IMR-90 (cell line): ENCODE measurements at regions not wholly inside any gene's neighbourhood (a gene's known extent, or its start where the extent isn't known, plus 50 kb on each side); places are given as distances from the start of the nearest gene placed in this dataset.

Experiments
- ATAC-seq: fragments of 200-7000 bp; cut with Tn5 transposase; 2 replicates; pipeline ENCODE4 v1.9.1; 2020; ENCODE audit warnings: low read depth, mild to moderate bottlenecking, moderate library complexity
- BruUV-seq: library from RNA; stranded (reverse); fragments of 400-500 nt; replicated peaks from 2 replicates; lab custom pipeline; 2021; lab: Mats Ljungman, UMichigan
- CTCF ChIA-PET: fragments of 300-600 bp; formaldehyde crosslinking; extraction: SDS; loops from one replicate; lab custom pipeline; 2021; ENCODE audit warnings: antibody characterized with exemption; lab: Yijun Ruan, JAX
- POLR2A ChIA-PET: fragments of 300-600 bp; sonication (Branson Sonifier 250); formaldehyde crosslinking; loops from one replicate; lab custom pipeline; 2022; ENCODE audit warnings: antibody characterized with exemption; ENCODE audit not compliant: unreplicated experiment; lab: Charles Lee
- DNase-seq: peaks from one replicate; pipeline ENCODE4 v3.0.0; 2013
- H2AFZ ChIP-seq: replicated peaks from 2 replicates; pipeline ENCODE3; 2013; ENCODE audit warnings: low read length, mild to moderate bottlenecking; ENCODE audit not compliant: poor library complexity
- H2AK5ac ChIP-seq: 2 replicates; pipeline ENCODE4 v1.6.1; 2013; ENCODE audit warnings: low read depth, low read length, inconsistent platforms
- H2AK9ac ChIP-seq: replicated peaks from 2 replicates; pipeline ENCODE3; 2013; ENCODE audit warnings: mild to moderate bottlenecking, low read depth, low read length, moderate library complexity; ENCODE audit not compliant: poor library complexity
- H2BK120ac ChIP-seq: 2 replicates; pipeline ENCODE4 v1.6.1; 2013; ENCODE audit warnings: low read depth, low read length, inconsistent platforms
- H2BK15ac ChIP-seq: 3 replicates; pipeline ENCODE4 v1.6.1; 2013; ENCODE audit warnings: low read depth, low read length, inconsistent platforms
- H2BK20ac ChIP-seq: 2 replicates; pipeline ENCODE4 v1.6.1; 2013; ENCODE audit warnings: low read depth, mild to moderate bottlenecking, inconsistent platforms, low read length, moderate library complexity
- H2BK5ac ChIP-seq: 2 replicates; pipeline ENCODE4 v1.6.1; 2013; ENCODE audit warnings: mild to moderate bottlenecking, low read depth, low read length, inconsistent platforms; ENCODE audit not compliant: poor library complexity, severe bottlenecking
- H3K14ac ChIP-seq: replicated peaks from 2 replicates; pipeline ENCODE4 v1.6.1; 2013; ENCODE audit warnings: low read depth, low read length, inconsistent platforms
- H3K18ac ChIP-seq: 2 replicates; pipeline ENCODE4 v1.6.1; 2013; ENCODE audit warnings: low read depth, low read length, control low read depth
- H3K23ac ChIP-seq: 2 replicates; pipeline ENCODE4 v1.6.1; 2013; ENCODE audit warnings: low read depth, low read length, inconsistent platforms
- H3K27ac ChIP-seq: 2 replicates; pipeline ENCODE4 v1.5.1; 2013; ENCODE audit warnings: mild to moderate bottlenecking, control low read depth, low read length; ENCODE audit not compliant: insufficient read depth
- H3K27me3 ChIP-seq: 2 replicates; pipeline ENCODE4 v1.6.1; 2013; ENCODE audit warnings: low read length; ENCODE audit not compliant: control insufficient read depth, insufficient read depth
- H3K36me3 ChIP-seq: 2 replicates; pipeline ENCODE4 v1.6.1; 2013; ENCODE audit warnings: low read length, mixed read lengths; ENCODE audit not compliant: control insufficient read depth, insufficient read depth
- H3K4ac ChIP-seq: 2 replicates; pipeline ENCODE4 v1.6.1; 2013; ENCODE audit warnings: low read depth, low read length, inconsistent platforms
- H3K4me1 ChIP-seq: 2 replicates; pipeline ENCODE4 v1.6.1; 2013; ENCODE audit warnings: low read length, mixed read lengths; ENCODE audit not compliant: control insufficient read depth, insufficient read depth
- H3K4me2 ChIP-seq: 2 replicates; pipeline ENCODE4 v1.6.1; 2013; ENCODE audit warnings: low read depth, mild to moderate bottlenecking, control low read depth, low read length, moderate library complexity
- H3K4me3 ChIP-seq: 2 replicates; pipeline ENCODE4 v1.5.1; 2013; ENCODE audit warnings: low read depth, mild to moderate bottlenecking, control low read depth, low read length, moderate library complexity; ENCODE audit not compliant: insufficient read depth
- H3K56ac ChIP-seq: 2 replicates; pipeline ENCODE4 v1.6.1; 2013; ENCODE audit warnings: low read length, inconsistent platforms; ENCODE audit not compliant: insufficient read depth; ENCODE audit errors: extremely low read depth
- H3K79me1 ChIP-seq, 2 experiments: 2 replicates each; pipeline ENCODE4 v1.6.1; 2013; ENCODE audit warnings: low read length in 2 of 2, inconsistent platforms in 1 of 2, low read depth in 1 of 2
- H3K9ac ChIP-seq: 2 replicates; pipeline ENCODE4 v1.6.1; 2013; ENCODE audit warnings: low read depth, low read length, control low read depth
- H3K9me1 ChIP-seq: 2 replicates; pipeline ENCODE4 v1.6.1; 2013; ENCODE audit warnings: low read length, inconsistent platforms; ENCODE audit not compliant: insufficient read depth
- H3K9me3 ChIP-seq: 2 replicates; pipeline ENCODE4 v1.6.1; 2013; ENCODE audit warnings: low read length; ENCODE audit not compliant: control insufficient read depth, insufficient read depth
- H4K20me1 ChIP-seq: 2 replicates; pipeline ENCODE4 v1.6.1; 2013; ENCODE audit warnings: low read length, inconsistent platforms; ENCODE audit not compliant: insufficient read depth
- H4K5ac ChIP-seq: 2 replicates; pipeline ENCODE4 v1.6.1; 2013; ENCODE audit warnings: mild to moderate bottlenecking, low read depth, low read length, control low read depth
- H4K8ac ChIP-seq, 2 experiments: 2 replicates each; pipeline ENCODE4 v1.6.1; 2013; ENCODE audit warnings: low read depth in 2 of 2, low read length in 2 of 2, control low read depth in 1 of 2, inconsistent platforms in 1 of 2
- H4K91ac ChIP-seq: 2 replicates; pipeline ENCODE4 v1.6.1; 2013; ENCODE audit warnings: low read depth, low read length, inconsistent platforms; ENCODE audit not compliant: insufficient read depth
- BHLHE40 ChIP-seq: fragments of 150-350 bp; IDR thresholded peaks from 2 replicates; pipeline ENCODE4 v1.6.1; 2016; ENCODE audit warnings: mild to moderate bottlenecking, low read depth, low read length
- CEBPB ChIP-seq: IDR thresholded peaks from 2 replicates; pipeline ENCODE4 v1.6.1; 2012; ENCODE audit warnings: low read depth, low read length, improper control_type of control experiment
- CHD1 ChIP-seq: IDR thresholded peaks from 2 replicates; pipeline ENCODE4 v1.6.1; 2012; ENCODE audit warnings: low read depth, low read length, improper control_type of control experiment
- CTCF ChIP-seq: conservative IDR thresholded peaks from 2 replicates; pipeline ENCODE4 v1.5.1; 2012; ENCODE audit warnings: mild to moderate bottlenecking, low read depth, low read length, improper control_type of control experiment
- ELK1 ChIP-seq: fragments of 150-350 bp; IDR thresholded peaks from 2 replicates; pipeline ENCODE4 v1.6.1; 2016; ENCODE audit warnings: low read depth, mild to moderate bottlenecking, low read length, moderate library complexity, borderline replicate concordance
- FOS ChIP-seq: fragments of 150-350 bp; IDR thresholded peaks from 2 replicates; pipeline ENCODE4 v1.6.1; 2016; ENCODE audit warnings: low read depth, low read length
- MAFK ChIP-seq: IDR thresholded peaks from 2 replicates; pipeline ENCODE4 v1.6.1; 2012; ENCODE audit warnings: low read depth, low read length, improper control_type of control experiment
- MAZ ChIP-seq: IDR thresholded peaks from 2 replicates; pipeline ENCODE4 v1.6.1; 2012; ENCODE audit warnings: low read depth, mild to moderate bottlenecking, low read length, improper control_type of control experiment, moderate library complexity, borderline replicate concordance
- MXI1 ChIP-seq: IDR thresholded peaks from 2 replicates; pipeline ENCODE4 v1.6.1; 2012; ENCODE audit warnings: low read depth, mild to moderate bottlenecking, low read length, moderate library complexity, borderline replicate concordance
- NFE2L2 ChIP-seq: fragments of 150-350 bp; IDR thresholded peaks from 2 replicates; pipeline ENCODE4 v1.6.1; 2016; ENCODE audit warnings: low read depth, mild to moderate bottlenecking, low read length
- POLR2A ChIP-seq: IDR thresholded peaks from 2 replicates; pipeline ENCODE4 v1.6.1; 2012; ENCODE audit warnings: mild to moderate bottlenecking, low read depth, low read length
- RAD21 ChIP-seq: IDR thresholded peaks from 2 replicates; pipeline ENCODE4 v1.6.1; 2012; ENCODE audit warnings: low read length, improper control_type of control experiment
- RCOR1 ChIP-seq: IDR thresholded peaks from 2 replicates; pipeline ENCODE4 v1.6.1; 2012; ENCODE audit warnings: mild to moderate bottlenecking, low read length, improper control_type of control experiment; ENCODE audit not compliant: insufficient replicate concordance
- RFX5 ChIP-seq: IDR thresholded peaks from 2 replicates; pipeline ENCODE4 v1.8.0; 2012; ENCODE audit warnings: low read depth, mild to moderate bottlenecking, low read length, moderate library complexity
- SMC3 ChIP-seq: fragments of 150-350 bp; IDR thresholded peaks from 2 replicates; pipeline ENCODE4 v1.6.1; 2016; ENCODE audit warnings: low read depth, mild to moderate bottlenecking, antibody characterized with exemption, low read length, moderate library complexity
- USF2 ChIP-seq: fragments of 150-350 bp; IDR thresholded peaks from 2 replicates; pipeline ENCODE4 v1.6.1; 2017; ENCODE audit warnings: mild to moderate bottlenecking, antibody characterized with exemption, low read length, low read depth
- WGBS, 2 experiments: methylation state at CpG; one replicate each; pipeline versions ENCODE4 v1.1.5 to v1.1.7; 2013; ENCODE audit warnings: missing lambda C conversion rate in 2 of 2; ENCODE audit not compliant: insufficient read length in 1 of 2; ENCODE audit errors: extremely low coverage in 2 of 2; 5-methylcytosine and 5-hydroxymethylcytosine counted together
- dilution Hi-C: fragments of 300-500 bp; cut with HindIII; formaldehyde crosslinking; loops from one replicate; pipeline ENCODE4 v1.14.3; 2018; ENCODE audit warnings: low sequenced_read_pairs; ENCODE audit not compliant: unreplicated experiment
- in situ Hi-C: fragments of 300-500 bp; cut with MboI; formaldehyde crosslinking; loops from 3 replicates; pipeline ENCODE4 v1.14.3; 2019; ENCODE audit warnings: low sequenced_read_pairs, inconsistent platforms, mixed read lengths
- intact Hi-C: fragments of 100-400 bp; cut with micrococcal nuclease; formaldehyde crosslinking; loops from 2 replicates; pipeline ENCODE4 v1.10.0; 2022

- no CpG with 5 or more reads among the region's 3 CpGs for WGBS, 2 experiments
- no peak for TF ChIP-seq CHD1
- no peak for TF ChIP-seq FOS
- no peak for TF ChIP-seq BHLHE40
- no peak for TF ChIP-seq RFX5
- TF ChIP-seq MAZ: no peak
- TF ChIP-seq POLR2A: no peak
- TF ChIP-seq CTCF: no peak
- no peak for TF ChIP-seq USF2
- TF ChIP-seq RCOR1: no peak
- TF ChIP-seq SMC3: no peak
- TF ChIP-seq MAFK: no peak
- TF ChIP-seq NFE2L2: no peak
- TF ChIP-seq RAD21: no peak
- TF ChIP-seq CEBPB: no peak
- TF ChIP-seq MXI1: no peak
- no peak for TF ChIP-seq ELK1
- H2BK5ac ChIP-seq: no peak overlapping the region
- H3K56ac ChIP-seq: no peak overlapping the region
- no peak overlapping the region for H3K18ac ChIP-seq
- no peak overlapping the region for H2BK15ac ChIP-seq
- no peak overlapping the region for H3K4me2 ChIP-seq
- no peak overlapping the region for H3K4me3 ChIP-seq
- H3K23ac ChIP-seq: no peak overlapping the region
- ATAC-seq (no peak), DNase-seq (no peak)
- no peak overlapping the region for H4K91ac ChIP-seq
- no peak overlapping the region for H3K14ac ChIP-seq
- H4K8ac ChIP-seq: no peak overlapping the region
- no peaks in the 10 kb centered on the region for H3K79me1 ChIP-seq
- H3K9me1 ChIP-seq: no peaks in the 10 kb centered on the region
- no peak overlapping the region for H2AFZ ChIP-seq
- H2AK9ac ChIP-seq: no peak overlapping the region
- H3K4ac ChIP-seq: no peak overlapping the region
- intact Hi-C loops: no loop called here
- no peak overlapping the region for H2BK120ac ChIP-seq
- H3K27ac ChIP-seq: no peak overlapping the region
- H3K27me3 ChIP-seq: no peaks in the 10 kb centered on the region
- no peaks in the 10 kb centered on the region for H3K36me3 ChIP-seq
- H2BK20ac ChIP-seq: no peak overlapping the region
- H3K9ac ChIP-seq: no peak overlapping the region
- POLR2A ChIA-PET: no interaction called here
- CTCF ChIA-PET: no interaction called here
- no peak overlapping the region for H2AK5ac ChIP-seq
- dilution Hi-C loops: no loop called here
- H3K4me1 ChIP-seq: no peaks in the 10 kb centered on the region
- no peaks in the 10 kb centered on the region for H3K9me3 ChIP-seq
- H4K20me1 ChIP-seq: no peaks in the 10 kb centered on the region
- in situ Hi-C loops: no loop called here
- no TSS peak for BruUV-seq
- no peak overlapping the region for H4K5ac ChIP-seq
Measured at GRCh38 chr11:109762546-109762945, 330.6 kb upstream of the ZC3H12C start.
